H1 (cell line): ENCODE measurements at regions not wholly inside any gene's neighbourhood (a gene's known extent, or its start where the extent isn't known, plus 50 kb on each side); places are given as distances from the start of the nearest gene placed in this dataset.

ENCODE experiments used
- CTCF ChIA-PET: fragments of 300-600 bp; sonication (Branson Sonifier 250); formaldehyde crosslinking; loops from one replicate; lab custom pipeline; 2021; ENCODE audit not compliant: partially characterized antibody; lab: Charles Lee
- POLR2A ChIA-PET: fragments of 300-600 bp; sonication (Branson Sonifier 250); formaldehyde crosslinking; loops from one replicate; lab custom pipeline; 2021; ENCODE audit warnings: inconsistent platforms; ENCODE audit not compliant: partially characterized antibody; lab: Charles Lee
- DNase-seq, 2 experiments: peaks; one replicate each; pipeline versions ENCODE4 v3.0.0 to v3.0.0-alpha.2; 2010 to 2022; ENCODE audit warnings: low spot score in 2 of 2, low read depth in 1 of 2, mixed read lengths in 1 of 2
- FAIRE-seq: peaks from 2 replicates; lab custom pipeline; 2011; peaks lifted over from hg19 to GRCh38; lab: Jason Lieb, UNC
- H2AFZ ChIP-seq: 2 replicates; pipeline ENCODE4 v1.8.1; 2012; ENCODE audit warnings: low read length, inconsistent platforms
- H2AK5ac ChIP-seq: 2 replicates; pipeline ENCODE4 v1.6.1; 2013; ENCODE audit warnings: low read depth, low read length
- H2BK120ac ChIP-seq: replicated peaks from 2 replicates; pipeline ENCODE3; 2013; ENCODE audit warnings: low read depth, low read length, inconsistent platforms
- H2BK12ac ChIP-seq: 2 replicates; pipeline ENCODE4 v1.6.1; 2013; ENCODE audit warnings: low read depth, low read length
- H2BK15ac ChIP-seq: 2 replicates; pipeline ENCODE4 v1.6.1; 2013; ENCODE audit warnings: low read length
- H2BK20ac ChIP-seq: 2 replicates; pipeline ENCODE4 v1.6.1; 2013; ENCODE audit warnings: low read length
- H2BK5ac ChIP-seq: 2 replicates; pipeline ENCODE4 v1.6.1; 2013; ENCODE audit warnings: low read depth, low read length
- H3K14ac ChIP-seq: 2 replicates; pipeline ENCODE4 v1.6.1; 2013; ENCODE audit warnings: inconsistent platforms; ENCODE audit not compliant: insufficient read length
- H3K18ac ChIP-seq: 2 replicates; pipeline ENCODE4 v1.6.1; 2013; ENCODE audit warnings: low read length; ENCODE audit errors: extremely low read depth
- H3K23ac ChIP-seq: 2 replicates; pipeline ENCODE4 v1.6.1; 2013; ENCODE audit warnings: inconsistent platforms; ENCODE audit not compliant: insufficient read length
- H3K23me2 ChIP-seq: 2 replicates; pipeline ENCODE4 v1.6.1; 2013; ENCODE audit warnings: low read depth, low read length
- H3K27ac ChIP-seq: 2 replicates; pipeline ENCODE4 v1.6.1; 2011; ENCODE audit warnings: low read depth, low read length, inconsistent platforms
- H3K27me3 ChIP-seq, 4 experiments: replicated peaks in 1 of 4; 1 replicate in 1 of 4; 2 replicates in 3 of 4; pipeline versions ENCODE4 v1.6.1 to v1.8.1; 2011 to 2013; ENCODE audit warnings: low read length in 3 of 4, mild to moderate bottlenecking in 3 of 4, inconsistent platforms in 2 of 4, mixed read lengths in 2 of 4, moderate library complexity in 1 of 4; ENCODE audit not compliant: control insufficient read depth in 3 of 4, insufficient read depth in 3 of 4; ENCODE audit errors: extremely low read depth in 1 of 4
- H3K36me3 ChIP-seq, 4 experiments: 2 replicates each; pipeline versions ENCODE4 v1.6.1 to v1.8.1; 2011 to 2013; ENCODE audit warnings: mild to moderate bottlenecking in 4 of 4, low read length in 3 of 4, moderate library complexity in 2 of 4, control low read depth in 1 of 4, inconsistent platforms in 1 of 4; ENCODE audit not compliant: insufficient read depth in 4 of 4, control insufficient read depth in 2 of 4
- H3K4ac ChIP-seq: replicated peaks from 2 replicates; pipeline ENCODE3; 2013; ENCODE audit warnings: low read length, low read depth, mixed read lengths, inconsistent platforms; ENCODE audit not compliant: insufficient read length
- H3K4me1 ChIP-seq, 4 experiments: replicated peaks in 1 of 4; 1 replicate in 1 of 4; 2 replicates in 3 of 4; pipeline versions ENCODE4 v1.6.1 to v1.8.1; 2011 to 2013; ENCODE audit warnings: low read length in 3 of 4, inconsistent platforms in 2 of 4, mixed read lengths in 1 of 4; ENCODE audit not compliant: insufficient read depth in 4 of 4, control insufficient read depth in 3 of 4
- H3K4me2 ChIP-seq, 2 experiments: 2 replicates each; pipeline versions ENCODE4 v1.6.1 to v1.8.1; 2011 to 2013; ENCODE audit warnings: low read depth in 2 of 2, low read length in 2 of 2, control low read depth in 1 of 2, inconsistent platforms in 1 of 2, mild to moderate bottlenecking in 1 of 2; ENCODE audit not compliant: insufficient read depth in 1 of 2
- H3K4me3 ChIP-seq, 4 experiments: fragments of 200-600, 300-600 bp in 1 of 4; sonication (generic), shearing (Covaris generic), sonication (Bioruptor Twin) in 1 of 4; 2 replicates each; pipeline versions ENCODE4 v1.5.1 to v1.8.1; 2011 to 2016; ENCODE audit warnings: low read length in 4 of 4, low read depth in 3 of 4, control low read depth in 2 of 4, inconsistent platforms in 2 of 4, mild to moderate bottlenecking in 2 of 4, mixed read lengths in 1 of 4, moderate library complexity in 1 of 4; ENCODE audit not compliant: insufficient read depth in 2 of 4; ENCODE audit errors: extremely low read depth in 1 of 4
- H3K56ac ChIP-seq: replicated peaks from 2 replicates; pipeline ENCODE3; 2013; ENCODE audit warnings: low read depth, mild to moderate bottlenecking, mixed read lengths, low read length, inconsistent platforms; ENCODE audit not compliant: insufficient read length
- H3K79me1 ChIP-seq: 2 replicates; pipeline ENCODE4 v1.6.1; 2013; ENCODE audit warnings: low read depth, low read length, control low read depth
- H3K79me2 ChIP-seq, 2 experiments: 2 replicates each; pipeline versions ENCODE4 v1.6.1 to v1.8.1; 2012 to 2013; ENCODE audit warnings: low read length in 2 of 2, mild to moderate bottlenecking in 2 of 2, inconsistent platforms in 1 of 2; ENCODE audit not compliant: insufficient read depth in 2 of 2, control insufficient read depth in 1 of 2
- H3K9ac ChIP-seq, 4 experiments: replicated peaks in 1 of 4; 1 replicate in 1 of 4; 2 replicates in 3 of 4; pipeline versions ENCODE4 v1.6.1 to v1.8.1; 2011 to 2013; ENCODE audit warnings: low read depth in 3 of 4, low read length in 3 of 4, control low read depth in 2 of 4, mild to moderate bottlenecking in 2 of 4, moderate library complexity in 2 of 4, inconsistent platforms in 1 of 4; ENCODE audit errors: extremely low read depth in 1 of 4
- H3K9me3 ChIP-seq, 2 experiments: 2 replicates each; pipeline versions ENCODE4 v1.6.1 to v1.8.1; 2012 to 2013; ENCODE audit warnings: mild to moderate bottlenecking in 2 of 2, moderate library complexity in 2 of 2, control low read depth in 1 of 2, inconsistent platforms in 1 of 2, low read depth in 1 of 2, low read length in 1 of 2, mixed read lengths in 1 of 2; ENCODE audit not compliant: insufficient read depth in 2 of 2
- H4K20me1 ChIP-seq, 2 experiments: replicated peaks in 1 of 2; 2 replicates each; pipeline versions ENCODE3 to v1.8.1; 2011 to 2013; ENCODE audit warnings: inconsistent platforms in 2 of 2, low read length in 2 of 2, mild to moderate bottlenecking in 1 of 2; ENCODE audit not compliant: insufficient read depth in 2 of 2, control insufficient read depth in 1 of 2
- H4K5ac ChIP-seq: 2 replicates; pipeline ENCODE4 v1.6.1; 2013; ENCODE audit warnings: low read length, low read depth, mixed read lengths, inconsistent platforms; ENCODE audit not compliant: insufficient read length
- H4K8ac ChIP-seq: 2 replicates; pipeline ENCODE4 v1.8.0; 2013; ENCODE audit warnings: mild to moderate bottlenecking, moderate library complexity, low read length, inconsistent platforms; ENCODE audit not compliant: insufficient read depth; ENCODE audit errors: extremely low read depth
- H4K91ac ChIP-seq: replicated peaks from 2 replicates; pipeline ENCODE3; 2013; ENCODE audit warnings: low read length, mixed read lengths, inconsistent platforms; ENCODE audit not compliant: insufficient read length
- GTF2F1 ChIP-seq: IDR thresholded peaks from 2 replicates; pipeline ENCODE4 v1.6.1; 2012; ENCODE audit warnings: low read depth, low read length, improper control_type of control experiment, borderline replicate concordance
- MAFK ChIP-seq: IDR thresholded peaks from 2 replicates; pipeline ENCODE4 v1.6.1; 2012; ENCODE audit warnings: low read depth, mild to moderate bottlenecking, improper control_type of control experiment, low read length

- no peak for FAIRE-seq
- CTCF ChIA-PET, result interaction anchor here (0.7 to 1.5 kb wide), 3 partner anchors 12 to 155 kb away, joined by 3 to 5 read pairs (median 4); no protein-coding TSS in a partner anchor
Observed at GRCh38 chr2:138102664-138103063, 138.4 kb downstream of the HNMT start.

More at GRCh38 chr2:138102664-138103063, 138.4 kb downstream of the HNMT start:
- DNase-seq, result no peak
- POLR2A ChIA-PET, result no interaction called here
- no peaks in the 10 kb centered on the region for H3K79me1 ChIP-seq
- H4K8ac ChIP-seq, result no peak overlapping the region
- H2BK5ac ChIP-seq, result no peak overlapping the region
- no peaks in the 10 kb centered on the region for H3K36me3 ChIP-seq
- H2AFZ ChIP-seq, result no peak overlapping the region
- H4K20me1 ChIP-seq, result no peaks in the 10 kb centered on the region
- H3K27ac ChIP-seq, result no peak overlapping the region
- H2AK5ac ChIP-seq, result no peak overlapping the region
- no peak overlapping the region for H3K9ac ChIP-seq
- no peak overlapping the region for H4K5ac ChIP-seq
- no peak overlapping the region for H3K4me2 ChIP-seq
- 0 out of 4 replicates have a peak, but pooled peaks cover 0 to 2% of the 10 kb centered on the region in 2 experiments for H3K9me3 ChIP-seq
- no peak overlapping the region for H3K4me3 ChIP-seq
- H2BK20ac ChIP-seq, result no peak overlapping the region
- H3K14ac ChIP-seq, result no peak overlapping the region
- no peaks in the 10 kb centered on the region for H3K79me2 ChIP-seq
- no peaks in the 10 kb centered on the region for H3K23me2 ChIP-seq
- H2BK12ac ChIP-seq, result no peak overlapping the region
- no peak overlapping the region for H3K56ac ChIP-seq
- H3K4ac ChIP-seq, result no peak overlapping the region
- no peak overlapping the region for H4K91ac ChIP-seq
- H3K27me3 ChIP-seq, result no peaks in the 10 kb centered on the region
- TF ChIP-seq GTF2F1 (no peak), MAFK (0 out of 2 replicates have a peak, but pooled peaks have one; percentile 35)
- no peak overlapping the region for H2BK15ac ChIP-seq
- H3K23ac ChIP-seq, result no peak overlapping the region
- H3K4me1 ChIP-seq, result no peaks in the 10 kb centered on the region
- H3K18ac ChIP-seq, result no peak overlapping the region
- no peak overlapping the region for H2BK120ac ChIP-seq
